ENCODE measurements at regions not wholly inside any gene's neighbourhood (a gene's known extent, or its start where the extent isn't known, plus 50 kb on each side); places are given as distances from the start of the nearest gene placed in this dataset.

- TF ChIP-seq EZH2phosphoT487 (IDR thresholded peaks at IDR 0.05; ENCODE audit: insufficient read depth, low read depth) = no peak
- no peak for TF ChIP-seq EZH2 (IDR thresholded peaks at IDR 0.05; ENCODE audit: insufficient read depth, poor library complexity, severe bottlenecking)
Measured at GRCh38 chr11:26087120-26087935, 244.6 kb upstream of the ANO3 start.

All from GM23248 (cell line).